Progenitor cell of endocrine pancreas (in vitro differentiated cells): ENCODE measurements at regions not wholly inside any gene's neighbourhood (a gene's known extent, or its start where the extent isn't known, plus 50 kb on each side); places are given as distances from the start of the nearest gene placed in this dataset.

Experiments used
- DNase-seq: peaks from one replicate; pipeline ENCODE4 v3.0.0; 2021; ENCODE audit warnings: low spot score; ENCODE audit not compliant: unreplicated experiment
- H3K27ac Mint-ChIP-seq: 2 replicates; pipeline ENCODE4 v1.8.0; 2021; ENCODE audit warnings: mild to moderate bottlenecking, moderate library complexity, mixed read lengths
- H3K27me3 Mint-ChIP-seq: 2 replicates; pipeline ENCODE4 v1.8.0; 2021; ENCODE audit warnings: mixed read lengths
- H3K36me3 Mint-ChIP-seq: 2 replicates; pipeline ENCODE4 v1.8.0; 2022; ENCODE audit warnings: mixed read lengths; ENCODE audit not compliant: insufficient read depth
- H3K4me1 Mint-ChIP-seq: 2 replicates; pipeline ENCODE4 v1.8.0; 2021; ENCODE audit warnings: low read depth, mixed read lengths
- H3K4me3 Mint-ChIP-seq: 2 replicates; pipeline ENCODE4 v1.8.0; 2021; ENCODE audit warnings: low read depth, mild to moderate bottlenecking, moderate library complexity, mixed read lengths
- H3K9me3 Mint-ChIP-seq: 2 replicates; pipeline ENCODE4 v1.8.0; 2021; ENCODE audit warnings: low read depth, mixed read lengths
- CTCF ChIP-seq: fragments of 200-600 bp; sonication (generic); IDR thresholded peaks from one replicate; pipeline ENCODE4 v1.5.0; 2021; ENCODE audit warnings: antibody characterized with exemption, mild to moderate bottlenecking; ENCODE audit not compliant: unreplicated experiment

GRCh38 chr3:74347563-74348268 is 266.7 kb downstream of the CNTN3 start:
- Mint-ChIP-seq H3K4me3 (no peak overlapping the region), H3K9me3 (peaks cover 4% of the 10 kb centered on the region), H3K27me3 (no peaks in the 10 kb centered on the region), H3K36me3 (peaks cover 4% of the 10 kb centered on the region), H3K4me1 (peaks cover 13% of the 10 kb centered on the region), H3K27ac (no peak overlapping the region)
- no peak for DNase-seq
- TF ChIP-seq CTCF, result no peak

- Mint-ChIP-seq H3K4me3 (no peak overlapping the region), H3K4me1 (peaks cover 13% of the 10 kb centered on the region), H3K36me3 (peaks cover 4% of the 10 kb centered on the region), H3K9me3 (peaks cover 4% of the 10 kb centered on the region), H3K27ac (no peak overlapping the region), H3K27me3 (no peaks in the 10 kb centered on the region)
- TF ChIP-seq CTCF, result no peak
- DNase-seq, result no peak
These were observed 267.6 kb downstream of the CNTN3 start for GRCh38 chr3:74346896-74347295.

- no peak for DNase-seq
- Mint-ChIP-seq H3K9me3 (peaks cover 4% of the 10 kb centered on the region), H3K27me3 (no peaks in the 10 kb centered on the region), H3K27ac (no peak overlapping the region), H3K4me1 (peaks cover 13% of the 10 kb centered on the region), H3K36me3 (peaks cover 4% of the 10 kb centered on the region), H3K4me3 (no peak overlapping the region)
- TF ChIP-seq CTCF, result no peak
These were observed 268.8 kb downstream of the CNTN3 start for GRCh38 chr3:74345701-74346100.

- H3K27me3 Mint-ChIP-seq, result no peaks in the 10 kb centered on the region
- H3K27ac Mint-ChIP-seq, result no peak overlapping the region
- peaks cover 4% of the 10 kb centered on the region for H3K9me3 Mint-ChIP-seq
- no peak for DNase-seq
- peaks cover 13% of the 10 kb centered on the region for H3K4me1 Mint-ChIP-seq
- H3K4me3 Mint-ChIP-seq, result no peak overlapping the region
- peaks cover 4% of the 10 kb centered on the region for H3K36me3 Mint-ChIP-seq
- TF ChIP-seq CTCF, result no peak
These were observed 269.5 kb downstream of the CNTN3 start for GRCh38 chr3:74344865-74345440.

- H3K36me3 Mint-ChIP-seq, result peaks cover 4% of the 10 kb centered on the region
- no peak overlapping the region for H3K4me3 Mint-ChIP-seq
- no peak overlapping the region for H3K27ac Mint-ChIP-seq
- no peak for TF ChIP-seq CTCF
- DNase-seq, result no peak
- peaks cover 4% of the 10 kb centered on the region for H3K9me3 Mint-ChIP-seq
- no peaks in the 10 kb centered on the region for H3K27me3 Mint-ChIP-seq
- no peaks in the 10 kb centered on the region for H3K4me1 Mint-ChIP-seq
These were observed 271.1 kb downstream of the CNTN3 start for GRCh38 chr3:74343391-74343790.
